ENCODE measurements at regions not wholly inside any gene's neighbourhood (a gene's known extent, or its start where the extent isn't known, plus 50 kb on each side); places are given as distances from the start of the nearest gene placed in this dataset.

DNA sequence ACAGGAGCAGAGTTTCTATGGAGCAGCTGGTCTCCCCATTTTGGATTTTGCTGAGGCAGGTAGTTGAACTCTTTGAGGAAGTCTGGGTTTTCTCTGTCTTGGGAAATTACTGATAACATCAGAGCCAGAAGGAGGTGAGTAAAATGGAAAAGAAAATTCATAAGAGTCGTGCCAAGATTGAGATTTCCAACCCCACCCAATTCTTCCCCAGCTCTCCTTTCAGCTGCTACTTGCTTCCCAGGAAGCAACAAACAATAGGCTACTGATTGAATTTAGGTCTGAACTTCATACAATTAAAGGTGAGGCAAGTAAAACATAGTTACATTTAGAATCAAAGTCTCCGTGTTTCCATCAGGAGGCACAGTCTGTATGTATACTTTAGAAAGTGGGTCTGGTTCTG lies 54.6 kb upstream of the EOLA2 start:
- DNase-seq = no peak

- no peak for DNase-seq
These were observed 55.7 kb upstream of the EOLA2 start for GRCh38 chrX:149993989-149994388.

GRCh38 chrX:149996515-149996914 lies 58.2 kb upstream of the EOLA2 start:
- no peak for DNase-seq

DNA sequence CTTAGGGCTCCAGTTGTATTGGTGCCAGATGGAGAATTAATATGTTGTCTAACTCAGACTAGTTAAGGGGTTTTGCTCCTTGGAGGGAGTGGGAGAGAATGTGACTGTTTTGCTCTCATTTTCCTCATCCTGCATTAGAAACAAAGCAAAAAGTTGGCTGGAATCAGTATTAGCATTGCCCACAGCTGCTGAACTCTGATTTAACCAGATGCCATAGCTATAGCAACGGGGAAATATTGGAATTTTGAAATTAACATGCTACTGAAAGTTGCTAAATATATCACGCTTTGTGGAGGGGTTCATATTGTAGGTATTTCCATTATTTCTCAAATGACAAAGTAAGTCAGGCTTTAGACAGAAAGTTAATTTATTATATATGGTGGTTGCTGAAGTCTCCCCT lies 66.7 kb upstream of the EOLA2 start:
- no peak for DNase-seq

- no peak for DNase-seq
These were observed 69.1 kb upstream of the EOLA2 start for GRCh38 chrX:150007356-150007755.

GRCh38 chrX:150012647-150013381 lies 74.5 kb upstream of the EOLA2 start:
- DNase-seq = no peak

GRCh38 chrX:150014525-150014924 lies 76.2 kb upstream of the EOLA2 start:
- no peak for DNase-seq

DNA sequence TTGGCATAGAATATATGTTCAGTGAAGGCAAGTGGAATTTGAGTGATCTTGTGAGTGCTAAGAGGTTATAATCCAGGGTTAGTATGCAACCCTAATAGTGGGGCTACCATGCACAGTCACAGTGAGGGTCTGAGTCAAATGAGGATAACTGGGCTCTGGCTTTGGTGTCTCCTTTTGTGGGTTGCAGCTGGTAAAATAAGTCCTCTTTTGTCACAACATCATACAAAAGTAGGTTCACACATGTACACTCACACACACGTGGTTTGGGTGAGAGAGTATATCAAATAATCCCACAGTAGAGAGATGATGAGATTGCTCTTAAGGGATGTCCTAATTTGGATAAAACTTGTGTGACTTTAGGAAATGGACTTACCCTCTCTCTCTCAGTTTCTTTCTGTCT lies 79.6 kb upstream of the EOLA2 start:
- no peak for DNase-seq

DNA sequence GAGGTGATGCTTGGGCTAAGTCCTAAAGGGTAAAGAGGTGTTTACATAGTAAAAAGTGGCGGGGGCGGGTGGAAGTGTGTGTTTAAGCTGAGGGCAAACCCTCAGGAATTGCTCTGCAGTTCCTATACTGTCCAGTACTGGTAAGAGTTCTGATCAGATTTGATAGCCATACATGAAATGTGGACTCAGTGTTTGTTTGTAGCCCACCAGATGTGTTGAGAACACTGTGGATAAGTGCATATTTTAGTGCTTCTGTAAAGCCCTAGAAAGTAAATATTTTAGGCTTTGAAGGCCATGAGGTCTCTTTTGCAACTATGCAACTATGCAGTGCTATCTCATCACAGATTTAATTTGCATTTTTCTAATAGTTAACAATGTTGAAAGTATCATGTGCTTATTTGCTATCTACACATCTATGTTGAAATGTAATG lies 80.7 kb upstream of the EOLA2 start:
- no peak for DNase-seq

DNA sequence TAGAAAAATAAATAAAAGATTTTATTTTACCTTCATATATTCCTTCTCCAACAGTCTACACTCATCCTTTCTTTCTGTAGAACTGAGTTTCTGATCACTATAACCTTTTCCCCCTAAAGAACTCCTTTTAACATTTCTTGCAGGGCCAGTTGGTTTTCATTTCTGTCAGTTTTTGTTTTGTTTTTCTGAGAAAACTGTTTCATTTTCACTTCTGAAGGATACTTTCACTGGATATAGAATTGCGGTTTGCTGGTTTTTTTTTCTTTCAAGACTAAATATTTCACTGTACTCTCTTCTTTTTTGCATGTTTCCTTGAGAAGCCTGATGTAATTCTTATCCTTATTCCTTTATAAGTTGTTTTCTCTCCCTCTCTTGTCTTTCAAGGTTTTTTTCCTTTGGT lies 90.4 kb upstream of the EOLA2 start:
- DNase-seq = no peak

GRCh38 chrX:150032742-150033141 lies 94.5 kb upstream of the EOLA2 start:
- no peak for DNase-seq

DNA sequence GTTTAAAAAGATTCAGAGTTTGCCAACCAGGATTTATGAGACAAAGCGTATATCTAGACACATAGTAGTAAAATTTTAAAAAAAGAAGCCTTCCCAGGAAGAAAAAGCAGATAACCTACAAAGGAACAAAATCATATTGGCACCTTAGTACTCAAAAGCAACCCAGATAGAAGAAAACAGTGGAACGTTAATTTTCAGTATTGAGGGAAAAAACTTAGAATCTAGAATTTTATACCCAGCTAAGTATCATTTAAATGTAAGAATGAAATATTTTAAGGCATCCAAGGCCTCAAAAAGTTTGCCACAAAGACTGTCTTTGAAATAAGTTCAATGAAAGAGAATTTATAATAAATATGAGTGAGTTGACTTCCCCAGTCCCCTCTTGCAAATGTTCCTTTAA lies 96.5 kb upstream of the EOLA2 start:
- no peak for DNase-seq

- DNase-seq = no peak
These were observed 97.2 kb upstream of the EOLA2 start for GRCh38 chrX:150035531-150035930.

DNA sequence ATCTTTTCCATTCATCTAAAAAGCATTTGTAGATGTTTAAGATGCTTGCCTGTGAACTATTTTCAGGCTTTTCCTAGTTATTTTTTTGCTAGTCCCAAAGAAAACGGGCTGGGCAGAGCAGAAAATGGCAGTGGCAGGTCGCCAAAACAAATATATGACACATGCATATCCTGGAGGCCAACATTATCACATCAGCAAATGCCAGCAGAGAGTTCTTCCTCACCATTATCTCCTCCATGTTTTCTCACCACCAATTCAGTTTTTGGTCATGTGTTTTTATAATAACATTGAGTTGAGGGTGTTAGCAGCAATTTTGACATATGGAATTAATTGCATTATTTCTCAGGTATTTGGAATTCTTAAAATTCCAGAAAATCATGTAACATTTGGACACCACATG lies 97.9 kb upstream of the EOLA2 start:
- DNase-seq = no peak

GRCh38 chrX:150036641-150037040 lies 98.3 kb upstream of the EOLA2 start:
- DNase-seq = no peak

GRCh38 chrX:150037041-150037440 lies 98.8 kb upstream of the EOLA2 start:
- DNase-seq = no peak

DNA sequence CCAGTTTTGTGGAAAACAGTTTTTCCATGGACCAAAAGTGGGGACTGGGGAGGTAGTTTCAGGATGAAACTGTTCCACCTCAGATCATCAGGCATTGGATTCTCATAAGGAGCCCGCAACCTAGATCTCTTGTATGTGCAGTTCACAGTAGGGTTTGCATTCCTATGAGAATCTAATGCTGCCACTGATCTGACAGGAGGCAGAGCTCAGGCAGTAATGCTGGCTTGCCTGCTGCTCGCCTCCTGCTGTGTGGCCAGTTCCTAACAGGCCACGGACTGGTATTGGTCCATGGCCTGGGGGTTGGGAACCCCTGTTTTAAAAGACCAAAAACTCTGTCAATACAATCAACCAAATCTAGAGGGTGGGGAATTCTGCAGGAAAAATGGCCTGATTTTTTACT lies 100.0 kb upstream of the EOLA2 start:
- DNase-seq = no peak

DNA sequence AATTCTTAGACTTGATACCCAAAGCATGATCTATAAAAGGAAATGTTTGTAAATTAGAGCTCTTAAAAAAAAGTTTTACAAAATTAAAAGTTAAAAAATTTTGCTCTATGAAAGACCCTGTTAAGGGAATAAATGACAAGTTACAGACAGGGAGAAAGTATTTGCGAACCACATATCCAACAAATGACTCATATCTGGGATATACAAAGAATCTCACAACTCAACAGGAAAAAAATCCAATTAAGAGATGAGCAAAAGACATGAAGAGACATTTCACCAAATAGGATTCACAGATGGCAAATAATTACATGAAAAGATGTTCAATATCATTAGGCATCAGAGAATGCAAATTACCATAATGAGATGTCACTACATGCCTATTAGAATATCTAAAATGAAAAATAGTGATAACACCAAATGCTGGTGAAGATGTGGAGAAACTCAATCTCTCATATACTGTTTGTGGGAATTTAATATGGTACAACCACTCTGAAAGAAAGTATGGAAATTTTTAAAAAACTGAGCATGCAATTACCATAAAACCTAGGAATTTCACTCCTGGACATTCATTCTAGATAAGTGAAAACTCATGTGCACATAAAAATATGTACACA lies 100.8 kb upstream of the EOLA2 start:
- no peak for DNase-seq

- DNase-seq = no peak
These were observed 102.9 kb upstream of the EOLA2 start for GRCh38 chrX:150041208-150041607.

DNA sequence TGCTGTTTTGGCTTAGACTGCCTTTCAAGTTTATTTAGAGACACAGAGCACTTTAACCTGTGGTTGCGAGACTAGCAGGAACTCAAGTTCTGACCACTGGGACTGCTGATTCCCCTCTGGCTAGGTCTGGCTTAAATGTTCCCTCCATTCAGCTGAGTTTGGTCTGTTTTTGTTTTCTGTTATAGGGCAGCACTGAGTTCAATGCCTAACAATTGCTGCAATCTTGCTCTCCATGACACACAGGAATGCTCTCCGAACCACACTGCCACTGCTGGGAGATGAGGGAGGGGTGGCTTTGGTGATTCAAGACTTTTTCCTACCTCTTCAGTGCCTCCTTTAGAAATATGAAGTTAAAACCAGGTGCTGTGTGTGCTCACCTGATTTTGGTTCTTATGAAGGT lies 106.3 kb upstream of the EOLA2 start:
- DNase-seq = no peak

- DNase-seq = no peak
These were observed 109.5 kb upstream of the EOLA2 start for GRCh38 chrX:150047818-150048217.

- no peak for DNase-seq
These were observed 111.4 kb upstream of the EOLA2 start for GRCh38 chrX:150049647-150050046.

GRCh38 chrX:150050387-150050786 lies 112.1 kb upstream of the EOLA2 start:
- DNase-seq = no peak

DNA sequence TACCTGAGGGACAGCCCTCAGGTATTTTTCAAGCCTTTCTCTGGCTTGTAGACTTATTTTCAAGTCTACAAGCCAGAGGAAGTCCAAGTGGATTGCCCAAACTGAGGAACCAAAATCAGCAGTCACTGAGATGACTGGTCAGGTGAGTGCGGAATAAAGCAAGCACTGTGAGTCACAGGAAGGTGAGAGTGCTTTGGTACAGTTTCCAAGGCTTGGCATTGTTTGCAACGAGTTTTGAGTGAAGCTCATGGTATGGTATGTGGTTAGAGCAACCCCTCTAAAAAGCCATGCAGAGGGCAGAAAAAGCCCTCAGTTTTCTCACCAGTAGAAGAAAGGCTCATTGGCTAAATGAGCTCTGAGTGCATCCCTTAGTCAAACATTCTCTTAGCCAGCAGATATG lies 112.8 kb upstream of the EOLA2 start:
- DNase-seq = no peak

DNA sequence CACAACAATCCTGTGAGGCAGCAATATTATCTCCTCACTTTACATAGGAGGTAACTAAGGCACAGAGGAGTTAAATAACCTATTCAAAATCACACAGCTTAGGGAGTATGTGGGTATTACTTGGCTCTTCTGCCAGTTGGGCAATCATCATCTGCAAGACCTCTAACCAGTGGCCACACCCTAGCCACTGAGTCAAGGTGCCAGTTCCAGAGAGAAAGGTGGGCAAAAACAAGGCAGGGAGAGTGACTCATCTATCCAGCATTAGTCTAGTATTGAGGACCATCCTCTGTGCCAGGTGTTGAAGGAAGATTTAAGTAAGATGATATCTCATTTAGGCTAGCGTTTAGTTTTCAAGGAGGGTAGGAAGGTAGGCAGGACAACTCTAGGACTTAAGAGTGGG lies 113.9 kb upstream of the EOLA2 start:
- no peak for DNase-seq

All from activated effector memory CD4-positive, alpha-beta T cell treated with Interleukin-2 at 50 U/mL for 16 hours (primary cell).